Stimulated activated CD4-positive, alpha-beta T cell treated with anti-CD3 and anti-CD28 coated beads, Interleukin-4, amount 100 ng/mL, for 24 hours (primary cell): ENCODE measurements at regions not wholly inside any gene's neighbourhood (a gene's known extent, or its start where the extent isn't known, plus 50 kb on each side); places are given as distances from the start of the nearest gene placed in this dataset.

Experiments used
- DNase-seq: peaks from one replicate; pipeline ENCODE4 v3.0.0-alpha.2; 2020

GRCh38 chr2:8531481-8531880 is 150.4 kb upstream of the ID2 start:
- no peak for DNase-seq

GRCh38 chr2:8532438-8532837 is 149.4 kb upstream of the ID2 start:
- no peak for DNase-seq

- no peak for DNase-seq
Observed at GRCh38 chr2:8533923-8534322, 147.9 kb upstream of the ID2 start.

GRCh38 chr2:8534386-8534728 is 147.5 kb upstream of the ID2 start:
- DNase-seq = no peak

- DNase-seq = no peak
Observed at GRCh38 chr2:8534729-8535468, 147.0 kb upstream of the ID2 start.

GRCh38 chr2:8535469-8535795 is 146.4 kb upstream of the ID2 start:
- DNase-seq = no peak

- no peak for DNase-seq
Observed at GRCh38 chr2:8535821-8536685, 145.8 kb upstream of the ID2 start.

- no peak for DNase-seq
Observed at GRCh38 chr2:8536686-8537561, 144.9 kb upstream of the ID2 start.

- no peak for DNase-seq
Observed at GRCh38 chr2:8537562-8538155, 144.2 kb upstream of the ID2 start.

- DNase-seq = no peak
Observed at GRCh38 chr2:8538531-8538930, 143.3 kb upstream of the ID2 start.

- no peak for DNase-seq
Observed at GRCh38 chr2:8538931-8539621, 142.8 kb upstream of the ID2 start.

GRCh38 chr2:8539743-8540551 is 141.9 kb upstream of the ID2 start:
- DNase-seq = no peak

GRCh38 chr2:8540552-8541055 is 141.3 kb upstream of the ID2 start:
- no peak for DNase-seq

GRCh38 chr2:8541223-8541622 is 140.6 kb upstream of the ID2 start:
- DNase-seq = no peak

- no peak for DNase-seq
Observed at GRCh38 chr2:8541636-8542035, 140.2 kb upstream of the ID2 start.

GRCh38 chr2:8542381-8543059 is 139.3 kb upstream of the ID2 start:
- no peak for DNase-seq

- no peak for DNase-seq
Observed at GRCh38 chr2:8543060-8543382, 138.8 kb upstream of the ID2 start.

- peak; percentile 85 for DNase-seq
Observed at GRCh38 chr2:8543383-8544170, 138.3 kb upstream of the ID2 start.

- no peak for DNase-seq
Observed at GRCh38 chr2:8544171-8544785, 137.6 kb upstream of the ID2 start.
